Activated CD4-positive, alpha-beta memory T cell treated with anti-CD3 and anti-CD28 coated beads for 36 hours (primary cell): ENCODE measurements at regions not wholly inside any gene's neighbourhood (a gene's known extent, or its start where the extent isn't known, plus 50 kb on each side); places are given as distances from the start of the nearest gene placed in this dataset.
"Not testable (repeated sequence)": the region's sequence is repeated elsewhere in the genome, so short reads cannot be mapped to it uniquely, and the experiment has no call there.

Experiments used
- CTCF ChIA-PET: fragments of 350-600 bp; sonication (Branson Sonifier 250); formaldehyde crosslinking; loops from one replicate; lab custom pipeline; 2021; ENCODE audit warnings: antibody characterized with exemption, inconsistent platforms; lab: Charles Lee
- POLR2A ChIA-PET: fragments of 350-600 bp; sonication (Branson Sonifier 250); formaldehyde crosslinking; loops from one replicate; lab custom pipeline; 2021; ENCODE audit warnings: antibody characterized with exemption; lab: Charles Lee
- DNase-seq: peaks from one replicate; pipeline ENCODE4 v3.0.0-alpha.2; 2020
- H3K27ac Mint-ChIP-seq: one replicate; pipeline ENCODE4 v1.8.0; 2021; ENCODE audit warnings: mixed read lengths
- H3K27me3 Mint-ChIP-seq: one replicate; pipeline ENCODE4 v1.8.0; 2021; ENCODE audit warnings: mixed read lengths
- H3K36me3 Mint-ChIP-seq: one replicate; pipeline ENCODE4 v1.8.0; 2021; ENCODE audit warnings: mixed read lengths
- H3K4me1 Mint-ChIP-seq: one replicate; pipeline ENCODE4 v1.8.0; 2021; ENCODE audit warnings: low read depth, mixed read lengths
- H3K4me3 Mint-ChIP-seq: one replicate; pipeline ENCODE4 v1.8.0; 2021; ENCODE audit warnings: mild to moderate bottlenecking, mixed read lengths
- H3K9me3 Mint-ChIP-seq: one replicate; pipeline ENCODE4 v1.8.0; 2021; ENCODE audit warnings: mixed read lengths
- intact Hi-C: fragments of 100-400 bp; cut with micrococcal nuclease; formaldehyde crosslinking; loops from one replicate; pipeline ENCODE4 v1.15.1; 2023

DNA sequence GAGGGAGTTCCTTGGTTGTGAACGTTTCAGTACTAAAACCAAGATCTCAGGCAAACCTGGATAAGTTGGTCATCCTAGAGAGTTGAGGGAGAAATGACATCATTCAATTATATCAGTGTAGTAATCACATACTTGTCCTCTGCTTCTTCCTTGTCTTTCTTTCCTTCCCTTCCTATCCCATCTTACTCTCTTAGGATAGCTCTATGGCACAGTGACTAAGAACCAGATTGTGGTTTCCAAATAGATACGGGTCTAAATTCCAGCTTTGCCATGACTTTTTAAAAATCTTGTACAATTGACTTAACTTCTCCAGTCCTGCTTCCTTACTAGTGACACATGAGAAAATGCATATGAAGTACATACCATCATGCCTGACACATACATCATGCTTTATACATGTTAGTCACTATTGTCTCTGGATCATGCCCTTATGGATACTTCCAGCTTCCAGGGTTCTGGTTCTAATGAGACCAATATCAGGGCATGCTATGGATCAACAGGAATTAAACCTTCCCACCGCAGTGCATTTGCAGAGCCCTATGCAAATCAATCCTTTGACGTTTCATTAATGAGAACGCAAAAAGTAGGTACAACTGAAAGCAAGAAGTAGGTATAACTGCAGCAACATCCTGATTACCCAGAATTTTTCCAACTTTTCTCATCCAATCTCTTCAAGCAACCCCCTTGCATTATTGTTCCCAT is 168.0 kb upstream of the KLF7 start:
- no peaks in the 10 kb centered on the region for H3K9me3 Mint-ChIP-seq
- no peaks in the 10 kb centered on the region for H3K27me3 Mint-ChIP-seq
- peak overlapping the region; percentile 98 for H3K27ac Mint-ChIP-seq
- DNase-seq: no peak
- ChIA-PET POLR2A (interaction anchor here (0.9 to 2.4 kb wide), 4 partner anchors 53 to 193 kb away, joined by 3 to 9 read pairs (median 4); partner anchors contain the start of gene KLF7), CTCF (interaction anchor here (0.6 to 2.1 kb wide), 4 partner anchors 13 to 189 kb away, joined by 3 to 5 read pairs (median 4); no protein-coding TSS in a partner anchor)
- peaks cover 92% of the 10 kb centered on the region for H3K4me1 Mint-ChIP-seq
- H3K4me3 Mint-ChIP-seq: peak overlapping the region; percentile 59
- intact Hi-C loops: loop anchor here (1.0 to 10.0 kb wide), 9 partner anchors 41 to 539 kb away; partner anchors contain the start of genes CCNYL1, CREB1 and METTL21A
- peaks cover 6% of the 10 kb centered on the region for H3K36me3 Mint-ChIP-seq

DNA sequence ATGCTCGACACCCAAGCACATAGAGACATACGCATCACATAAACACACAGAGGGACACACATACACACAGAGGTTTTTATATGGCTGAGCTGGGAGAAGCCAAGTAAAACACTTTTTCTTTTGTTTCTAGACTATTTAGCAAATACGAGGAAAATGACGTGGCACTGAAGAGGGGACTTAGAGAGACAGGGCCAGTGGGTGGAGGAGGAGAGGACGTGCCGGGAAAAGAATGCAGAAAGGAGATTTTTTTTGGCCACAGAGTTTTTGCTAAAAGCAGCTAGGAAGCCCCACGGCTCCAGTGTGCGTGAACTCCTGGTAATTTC is 168.5 kb upstream of the KLF7 start:
- no peak for DNase-seq
- ChIA-PET CTCF (interaction anchor here (0.5 to 2.1 kb wide), 5 partner anchors 14 to 190 kb away, joined by 3 to 5 read pairs (median 4); no protein-coding TSS in a partner anchor), POLR2A (interaction anchor here (0.6 to 2.4 kb wide), 6 partner anchors 53 to 260 kb away, joined by 3 to 9 read pairs (median 3); partner anchors contain the start of gene KLF7)
- Mint-ChIP-seq H3K36me3 (peaks cover 6% of the 10 kb centered on the region), H3K4me3 (peak overlapping the region; percentile 59), H3K4me1 (peaks cover 87% of the 10 kb centered on the region), H3K27me3 (no peaks in the 10 kb centered on the region), H3K27ac (peak overlapping the region; percentile 98), H3K9me3 (no peaks in the 10 kb centered on the region)
- intact Hi-C loops: loop anchor here (1.0 to 10.0 kb wide), 7 partner anchors 42 to 539 kb away; partner anchors contain the start of genes CCNYL1 and METTL21A

DNA sequence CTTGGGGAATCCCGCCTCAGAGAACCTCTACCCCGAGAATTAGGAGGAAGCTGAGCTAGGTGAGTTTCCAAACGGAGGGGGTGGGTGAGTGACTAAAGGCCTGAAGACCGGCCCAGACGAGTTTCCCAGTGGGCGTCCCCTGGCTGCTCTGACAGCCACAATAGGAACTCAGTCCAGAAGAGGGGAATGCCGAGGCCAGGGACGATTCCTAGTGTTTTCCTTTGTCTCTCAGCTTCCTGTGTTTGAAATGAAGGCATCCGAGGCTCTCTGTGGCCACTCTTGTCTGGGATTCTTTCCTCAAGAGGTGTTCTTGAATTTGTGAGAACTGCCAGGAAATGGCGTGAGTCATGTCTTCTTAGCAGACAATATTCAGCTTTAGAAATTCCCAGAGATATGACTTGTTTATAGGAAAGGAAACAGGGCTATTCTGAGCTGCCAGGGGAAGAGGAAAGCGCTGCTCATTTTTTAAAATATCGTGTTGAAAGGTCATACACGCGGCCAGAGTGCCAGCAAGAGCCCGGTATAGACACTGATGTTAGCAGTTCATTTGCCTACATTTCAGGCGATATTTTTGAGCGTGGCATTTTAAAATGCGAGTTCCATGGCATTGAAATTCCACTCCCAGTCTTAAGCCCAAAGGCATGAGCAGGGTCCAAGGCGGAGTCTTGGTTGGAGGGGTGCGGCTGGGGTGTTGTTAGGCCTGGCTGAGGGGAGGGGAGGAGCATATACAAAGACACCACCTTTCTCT is 169.1 kb upstream of the KLF7 start:
- H3K4me1 Mint-ChIP-seq: peaks cover 82% of the 10 kb centered on the region
- ChIA-PET POLR2A (interaction anchor here (0.6 to 2.4 kb wide), 6 partner anchors 52 to 261 kb away, joined by 3 to 9 read pairs (median 3); partner anchors contain the start of gene KLF7), CTCF (interaction anchor here (0.5 to 2.1 kb wide), 4 partner anchors 14 to 191 kb away, joined by 4 to 5 read pairs (median 4); no protein-coding TSS in a partner anchor)
- intact Hi-C loops: loop anchor here (1.0 to 10.0 kb wide), 7 partner anchors 42 to 540 kb away; partner anchors contain the start of genes CCNYL1 and METTL21A
- peak overlapping the region; percentile 59 for H3K4me3 Mint-ChIP-seq
- peak overlapping the region; percentile 98 for H3K27ac Mint-ChIP-seq
- no peaks in the 10 kb centered on the region for H3K9me3 Mint-ChIP-seq
- peaks cover 6% of the 10 kb centered on the region for H3K36me3 Mint-ChIP-seq
- no peaks in the 10 kb centered on the region for H3K27me3 Mint-ChIP-seq
- peak; percentile 77 for DNase-seq

DNA sequence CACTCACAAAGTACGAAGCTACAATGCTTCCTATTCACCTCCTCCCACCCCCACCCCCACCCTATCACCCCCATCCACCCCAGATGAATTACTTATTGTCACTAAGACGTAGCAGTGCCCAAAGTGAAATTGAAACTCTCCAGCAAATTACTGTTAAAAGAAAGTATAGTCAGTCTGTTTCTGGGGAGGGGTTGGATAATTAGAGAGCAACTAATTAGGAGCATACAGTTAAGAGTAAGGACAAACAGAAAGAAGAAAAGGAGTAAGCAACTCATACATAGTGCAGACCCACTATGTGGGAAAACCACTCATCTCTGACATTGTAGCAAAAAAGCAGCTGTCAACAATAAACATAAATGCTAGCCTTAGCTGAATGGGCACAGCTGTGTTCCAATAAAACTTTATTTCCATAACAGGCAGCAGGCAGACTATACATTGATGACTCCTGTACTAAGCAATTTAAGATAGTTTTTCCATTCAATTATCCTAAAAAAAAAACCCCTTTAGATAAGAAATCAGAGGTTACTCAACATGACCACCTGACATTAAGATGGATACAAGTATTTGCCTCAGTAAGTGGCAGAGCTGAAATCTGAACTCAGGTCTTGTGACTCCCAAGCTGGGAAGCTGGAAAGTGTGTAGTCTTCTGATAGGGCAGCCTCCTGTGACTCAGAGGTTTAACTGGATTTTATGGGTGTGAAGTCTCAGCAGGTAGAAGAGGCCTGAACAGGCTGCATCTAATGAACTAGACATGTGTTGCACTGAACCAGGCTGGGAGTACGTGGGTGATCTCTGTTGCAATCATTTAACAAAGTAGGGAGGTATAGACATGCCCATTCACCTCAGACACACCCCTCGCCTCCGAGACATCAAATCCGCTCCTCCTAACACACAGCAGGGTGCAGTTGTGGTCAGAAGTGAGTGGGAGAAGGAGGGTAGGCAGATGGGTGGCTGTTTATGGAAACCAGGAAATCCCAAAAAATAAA is 171.8 kb upstream of the KLF7 start:
- H3K36me3 Mint-ChIP-seq: peaks cover 2% of the 10 kb centered on the region
- peaks cover 58% of the 10 kb centered on the region for H3K4me1 Mint-ChIP-seq
- POLR2A ChIA-PET: interaction anchor here (0.6 to 1.9 kb wide), 4 partner anchors 54 to 624 kb away, joined by 3 to 12 read pairs (median 4); partner anchors contain the start of gene KLF7
- H3K27ac Mint-ChIP-seq: peak overlapping the region; percentile 96
- H3K27me3 Mint-ChIP-seq: no peaks in the 10 kb centered on the region
- DNase-seq: peak; percentile 67
- peak overlapping the region; percentile 61 for H3K4me3 Mint-ChIP-seq
- intact Hi-C loops: loop anchor here (1.0 to 10.0 kb wide), 12 partner anchors 8 to 572 kb away; partner anchors contain the start of genes CCNYL1, FASTKD2, MDH1B and METTL21A
- no peaks in the 10 kb centered on the region for H3K9me3 Mint-ChIP-seq
- CTCF ChIA-PET: interaction anchor here (0.8 to 2.3 kb wide), 3 partner anchors 51 to 135 kb away, joined by 3 to 8 read pairs (median 8); no protein-coding TSS in a partner anchor

DNA sequence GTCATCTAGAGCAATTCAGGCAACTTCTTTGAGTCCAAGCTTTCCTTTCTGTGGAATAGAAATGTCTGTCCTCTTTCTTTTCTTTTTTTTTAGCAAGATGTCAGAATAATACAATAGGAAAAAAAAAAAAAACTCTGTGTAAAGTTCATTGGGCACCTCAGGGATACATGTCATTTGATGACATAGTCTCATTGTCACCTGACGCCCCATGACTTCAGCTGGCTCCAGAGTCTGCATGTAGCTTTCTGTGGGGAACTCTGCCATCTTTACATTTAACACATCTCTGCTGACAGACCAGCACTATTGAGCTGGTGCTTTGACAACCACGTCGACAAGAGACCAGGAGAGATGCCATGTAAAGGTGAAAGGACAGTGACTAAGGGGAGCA is 172.5 kb upstream of the KLF7 start:
- Mint-ChIP-seq H3K4me3 (peak overlapping the region; percentile 38), H3K27me3 (no peaks in the 10 kb centered on the region), H3K4me1 (peaks cover 51% of the 10 kb centered on the region), H3K36me3 (peaks cover 2% of the 10 kb centered on the region), H3K27ac (peak overlapping the region; percentile 96), H3K9me3 (no peaks in the 10 kb centered on the region)
- intact Hi-C loops: loop anchor here (10.0 kb wide), 3 partner anchors 287 to 543 kb away; partner anchors contain the start of genes CCNYL1 and METTL21A
- peak; percentile 46 for DNase-seq
- CTCF ChIA-PET: interaction anchor here (1.1 to 2.3 kb wide), 4 partner anchors 116 to 292 kb away, joined by 3 to 8 read pairs (median 6); no protein-coding TSS in a partner anchor
- POLR2A ChIA-PET: interaction anchor here (0.6 to 1.9 kb wide), 4 partner anchors 9 to 625 kb away, joined by 3 to 12 read pairs (median 4); partner anchors contain the start of gene KLF7

DNA sequence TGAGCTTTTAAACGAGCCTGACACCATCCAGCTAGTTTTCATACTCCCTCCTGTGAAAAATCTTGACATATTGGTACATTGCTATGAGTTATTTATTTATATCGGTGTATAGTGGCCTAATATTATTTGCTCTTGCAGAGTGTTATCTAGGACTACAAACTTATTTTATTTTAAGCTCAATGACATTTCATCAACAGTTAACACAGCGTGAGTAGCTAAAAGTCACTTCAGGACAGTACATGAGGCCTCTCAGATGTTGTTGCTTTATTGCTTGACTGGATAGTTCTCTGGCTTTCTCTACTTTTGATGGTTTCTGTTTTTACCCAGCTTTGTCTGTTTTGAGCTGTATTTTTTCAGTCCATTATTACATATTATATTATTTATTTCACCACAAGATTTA is 172.9 kb upstream of the KLF7 start:
- Mint-ChIP-seq H3K9me3 (no peaks in the 10 kb centered on the region), H3K27ac (peak overlapping the region; percentile 96), H3K4me1 (peaks cover 47% of the 10 kb centered on the region), H3K4me3 (no peak overlapping the region), H3K36me3 (peaks cover under 1% of the 10 kb centered on the region), H3K27me3 (no peaks in the 10 kb centered on the region)
- DNase-seq: no peak
- ChIA-PET POLR2A (interaction anchor here (1.2 to 1.9 kb wide), 2 partner anchors 9 to 173 kb away, joined by 5 to 12 read pairs; partner anchors contain the start of gene KLF7), CTCF (interaction anchor here (1.1 to 2.3 kb wide), 4 partner anchors 116 to 292 kb away, joined by 3 to 8 read pairs (median 6); no protein-coding TSS in a partner anchor)
- intact Hi-C loops: loop anchor here (10.0 kb wide), 3 partner anchors 286 to 544 kb away; partner anchors contain the start of genes CCNYL1 and METTL21A

DNA sequence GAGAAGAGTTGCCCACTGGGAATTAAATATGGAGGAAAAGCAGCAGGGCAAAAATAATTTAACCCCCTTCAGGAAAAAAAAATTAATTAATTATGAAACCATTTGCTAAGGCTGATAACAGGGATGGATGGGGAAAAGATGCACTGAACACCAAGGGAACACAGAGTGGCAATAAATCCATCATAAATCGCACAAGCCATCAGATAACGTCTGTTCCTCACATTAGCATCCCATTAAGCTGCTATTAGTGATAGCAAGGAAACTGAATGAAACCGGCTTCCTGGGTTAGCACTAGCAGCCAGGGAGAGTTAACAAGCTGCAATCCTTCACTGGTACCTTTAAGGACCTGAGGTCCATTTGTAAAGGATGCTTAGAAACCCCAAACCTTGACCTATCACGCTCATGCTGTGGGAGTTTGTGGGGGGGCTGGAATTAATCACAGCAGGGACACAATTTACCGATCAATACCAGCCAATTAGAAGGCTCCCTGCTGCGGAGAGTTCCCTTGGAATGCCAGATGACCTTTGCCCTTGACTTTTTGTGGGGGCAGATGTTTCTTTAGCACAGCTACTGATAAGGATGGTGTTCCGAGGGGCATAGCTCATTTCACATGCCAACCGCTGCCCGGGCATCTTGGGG is 175.5 kb upstream of the KLF7 start:
- POLR2A ChIA-PET: no interaction called here
- no peaks in the 10 kb centered on the region for H3K27me3 Mint-ChIP-seq
- H3K9me3 Mint-ChIP-seq: peaks cover under 1% of the 10 kb centered on the region
- peaks cover 2% of the 10 kb centered on the region for H3K36me3 Mint-ChIP-seq
- CTCF ChIA-PET: interaction anchor here (0.6 to 0.9 kb wide), 2 partner anchors 292 to 824 kb away, joined by 3 read pairs; no protein-coding TSS in a partner anchor
- DNase-seq: no peak
- H3K27ac Mint-ChIP-seq: no peak overlapping the region
- intact Hi-C loops: no loop called here
- peaks cover 24% of the 10 kb centered on the region for H3K4me1 Mint-ChIP-seq
- H3K4me3 Mint-ChIP-seq: no peak overlapping the region

DNA sequence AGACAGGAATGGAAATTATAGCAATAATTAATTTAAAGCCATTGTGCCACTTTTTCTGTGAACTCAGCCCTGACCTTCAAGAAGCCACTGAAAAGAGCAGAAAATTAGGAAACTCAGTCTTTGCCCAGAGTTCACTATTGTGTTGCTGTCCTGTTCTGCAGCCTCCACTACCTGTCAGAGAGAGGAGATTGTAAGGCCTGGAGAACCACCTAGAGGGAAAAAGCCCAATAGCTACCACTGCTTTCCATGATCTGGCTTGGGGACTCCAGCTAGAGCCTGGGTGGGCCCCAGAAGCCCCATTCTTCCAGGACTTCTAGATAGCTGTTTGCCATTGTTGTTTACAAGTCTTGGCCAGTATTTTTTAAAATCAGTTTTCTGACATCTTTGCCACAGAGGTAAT is 176.1 kb upstream of the KLF7 start:
- intact Hi-C loops: no loop called here
- Mint-ChIP-seq H3K4me1 (peaks cover 19% of the 10 kb centered on the region), H3K27ac (no peak overlapping the region), H3K9me3 (peaks cover 6% of the 10 kb centered on the region), H3K4me3 (no peak overlapping the region), H3K27me3 (no peaks in the 10 kb centered on the region), H3K36me3 (peaks cover 5% of the 10 kb centered on the region)
- DNase-seq: no peak
- CTCF ChIA-PET: interaction anchor here (0.6 to 0.9 kb wide), 2 partner anchors 293 to 823 kb away, joined by 3 read pairs; no protein-coding TSS in a partner anchor
- POLR2A ChIA-PET: no interaction called here

DNA sequence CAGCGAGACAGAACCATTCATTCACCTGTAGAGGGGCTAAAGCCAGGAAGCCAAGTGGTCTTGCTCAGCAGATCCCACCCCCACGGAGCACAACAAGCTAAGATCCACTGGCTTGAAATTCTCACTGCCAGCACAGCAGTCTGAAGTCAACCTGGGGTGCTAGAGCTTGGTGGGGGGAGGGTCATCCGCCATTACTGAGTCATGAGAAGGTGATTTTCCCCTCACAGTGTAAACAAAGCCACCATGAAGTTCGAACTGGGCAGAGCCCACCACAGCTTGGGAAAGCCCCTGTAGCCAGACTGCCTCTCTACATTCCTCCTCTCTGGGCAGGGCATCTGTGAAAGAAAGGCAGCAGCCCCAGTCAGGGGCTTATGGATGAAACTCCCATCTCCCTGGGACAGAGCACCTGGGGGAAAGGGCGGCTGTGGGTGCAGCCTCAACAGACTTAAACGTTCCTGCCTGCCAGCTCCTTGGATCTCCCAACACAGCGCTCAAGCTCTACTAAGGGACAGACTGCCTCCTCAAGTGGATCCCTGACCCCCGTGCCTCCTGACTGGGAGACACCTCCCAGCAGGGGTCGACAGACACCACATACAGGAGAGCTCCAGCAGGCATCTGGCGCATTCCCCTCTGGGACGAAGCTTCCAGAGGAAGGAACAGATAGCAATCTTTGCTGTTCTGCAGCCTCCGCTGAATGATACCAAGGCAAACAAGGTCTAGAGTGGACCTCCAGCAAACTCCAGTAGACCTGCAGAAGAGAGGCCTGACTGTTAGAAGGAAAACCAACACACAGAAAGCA is 179.0 kb upstream of the KLF7 start:
- DNase-seq, POLR2A ChIA-PET, H3K27me3 Mint-ChIP-seq, H3K4me1 Mint-ChIP-seq, CTCF ChIA-PET, H3K27ac Mint-ChIP-seq, H3K4me3 Mint-ChIP-seq, intact Hi-C loops: not testable (repeated sequence)
- peaks cover 20% of the 10 kb centered on the region for H3K9me3 Mint-ChIP-seq
- H3K36me3 Mint-ChIP-seq: peaks cover 10% of the 10 kb centered on the region
